GM18867 (cell line): ENCODE measurements at regions not wholly inside any gene's neighbourhood (a gene's known extent, or its start where the extent isn't known, plus 50 kb on each side); places are given as distances from the start of the nearest gene placed in this dataset.

Experiments
- ATAC-seq: cut with Tn5 transposase; IDR thresholded peaks from one replicate; pipeline ENCODE4 v1.9.1; 2021; ENCODE audit warnings: mild to moderate bottlenecking, moderate library complexity; ENCODE audit not compliant: unreplicated experiment

- ATAC-seq = no peak
Observed at GRCh38 chr6:165833355-165833754, 170.3 kb upstream of the PDE10A start.

GRCh38 chr6:165831812-165832510 is 168.9 kb upstream of the PDE10A start:
- no peak for ATAC-seq

GRCh38 chr6:165830761-165831160 is 167.7 kb upstream of the PDE10A start:
- ATAC-seq = no peak

- no peak for ATAC-seq
Observed at GRCh38 chr6:165829376-165829775, 166.3 kb upstream of the PDE10A start.

GRCh38 chr6:165827190-165827518 is 164.1 kb upstream of the PDE10A start:
- ATAC-seq = no peak

GRCh38 chr6:165826487-165827189 is 163.6 kb upstream of the PDE10A start:
- no peak for ATAC-seq

GRCh38 chr6:165825256-165825815 is 162.3 kb upstream of the PDE10A start:
- ATAC-seq = no peak

- ATAC-seq = no peak
Observed at GRCh38 chr6:165823609-165824326, 160.7 kb upstream of the PDE10A start.

- no peak for ATAC-seq
Observed at GRCh38 chr6:165822501-165822900, 159.5 kb upstream of the PDE10A start.

GRCh38 chr6:165821754-165822153 is 158.7 kb upstream of the PDE10A start:
- no peak for ATAC-seq

- ATAC-seq = no peak
Observed at GRCh38 chr6:165820934-165821333, 157.9 kb upstream of the PDE10A start.

- ATAC-seq = no peak
Observed at GRCh38 chr6:165820407-165820806, 157.4 kb upstream of the PDE10A start.

- no peak for ATAC-seq
Observed at GRCh38 chr6:165819394-165819793, 156.4 kb upstream of the PDE10A start.

- ATAC-seq = no peak
Observed at GRCh38 chr6:165818200-165818599, 155.2 kb upstream of the PDE10A start.

GRCh38 chr6:165817771-165818170 is 154.7 kb upstream of the PDE10A start:
- no peak for ATAC-seq

GRCh38 chr6:165817148-165817547 is 154.1 kb upstream of the PDE10A start:
- ATAC-seq = no peak

GRCh38 chr6:165814679-165815078 is 151.6 kb upstream of the PDE10A start:
- no peak for ATAC-seq

GRCh38 chr6:165811512-165811911 is 148.5 kb upstream of the PDE10A start:
- no peak for ATAC-seq

GRCh38 chr6:165808021-165808420 is 145.0 kb upstream of the PDE10A start:
- ATAC-seq = no peak

- ATAC-seq = no peak
Observed at GRCh38 chr6:165807249-165807960, 144.4 kb upstream of the PDE10A start.
